GM12878 (cell line): ENCODE measurements at regions not wholly inside any gene's neighbourhood (a gene's known extent, or its start where the extent isn't known, plus 50 kb on each side); places are given as distances from the start of the nearest gene placed in this dataset.

ENCODE experiments used
- BCLAF1 ChIP-seq: fragments of 450-650 bp; IDR thresholded peaks from 2 replicates; pipeline ENCODE4 v1.6.1; 2017; ENCODE audit warnings: antibody characterized with exemption, mild to moderate bottlenecking, moderate library complexity
- CTCF ChIP-seq, 3 experiments: IDR thresholded peaks in 2 of 3; conservative IDR thresholded peaks in 1 of 3; 2 replicates each; pipeline ENCODE4 v1.5.1; 2011; ENCODE audit warnings: low read depth in 3 of 3, low read length in 3 of 3, mild to moderate bottlenecking in 3 of 3, control low read depth in 2 of 3, moderate library complexity in 2 of 3, inconsistent platforms in 1 of 3, mixed read lengths in 1 of 3; ENCODE audit not compliant: control insufficient read depth in 2 of 3, insufficient read depth in 1 of 3; ENCODE audit errors: extremely low read depth in 1 of 3
- HCFC1 ChIP-seq: fragments of 150-350 bp; IDR thresholded peaks from 2 replicates; pipeline ENCODE4 v1.6.1; 2014; ENCODE audit warnings: low read length
- POLR2AphosphoS5 ChIP-seq: IDR thresholded peaks from 2 replicates; pipeline ENCODE4 v1.6.1; 2011; ENCODE audit warnings: mild to moderate bottlenecking, low read length, inconsistent platforms
- STAT1 ChIP-seq: fragments of 450-650 bp; conservative IDR thresholded peaks from 2 replicates; pipeline ENCODE4 v1.6.1; 2014; ENCODE audit warnings: antibody characterized with exemption, mild to moderate bottlenecking
- TAF1 ChIP-seq: IDR thresholded peaks from 2 replicates; pipeline ENCODE4 v1.6.1; 2011; ENCODE audit warnings: mild to moderate bottlenecking, low read depth, low read length, borderline replicate concordance
- TCF7 ChIP-seq: IDR thresholded peaks from 2 replicates; pipeline ENCODE4 v1.6.1; 2014; ENCODE audit warnings: antibody characterized with exemption, borderline replicate concordance
- TF ChIP-seq, protein P1 (sequence below): IDR thresholded peaks from 2 replicates; pipeline ENCODE4 v1.6.1; 2011; ENCODE audit warnings: mild to moderate bottlenecking, low read depth, low read length, moderate library complexity; ENCODE audit not compliant: insufficient replicate concordance
- TF ChIP-seq, protein P2 (sequence below): IDR thresholded peaks from 2 replicates; pipeline ENCODE4 v1.6.1; 2011; ENCODE audit warnings: low read depth, low read length, improper control_type of control experiment, borderline replicate concordance

DNA sequence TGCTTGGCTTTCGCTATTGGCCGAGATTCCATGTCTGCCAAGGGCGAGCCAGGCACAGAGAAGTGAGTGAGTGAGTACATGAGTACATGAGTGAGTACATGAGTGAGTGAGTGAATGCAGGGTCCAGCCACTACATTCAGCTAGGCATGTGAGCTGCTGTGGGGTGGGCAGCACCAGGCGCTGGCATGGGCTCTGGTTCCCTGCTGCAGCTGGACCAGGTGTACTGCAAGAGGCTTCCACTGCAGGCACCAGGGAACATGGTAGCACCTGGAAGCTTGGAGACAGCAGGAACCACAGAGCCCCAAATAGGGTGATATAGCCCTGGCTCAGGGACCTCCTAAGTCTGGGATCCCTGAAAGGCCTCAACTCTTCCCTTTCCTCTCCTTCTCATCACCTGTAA, 330.2 kb downstream of the USP25 start:
- no peak for TF ChIP-seq CTCF (IDR thresholded peaks at IDR 0.05 in 2 of 3, conservative IDR thresholded peaks at IDR 0.05 in 1 of 3; ENCODE audit: control insufficient read depth in 2 of 3, extremely low read depth in 1 of 3, insufficient read depth in 1 of 3, low read depth in 3 of 3, low read length in 3 of 3)
- TF ChIP-seq, protein P1, sequence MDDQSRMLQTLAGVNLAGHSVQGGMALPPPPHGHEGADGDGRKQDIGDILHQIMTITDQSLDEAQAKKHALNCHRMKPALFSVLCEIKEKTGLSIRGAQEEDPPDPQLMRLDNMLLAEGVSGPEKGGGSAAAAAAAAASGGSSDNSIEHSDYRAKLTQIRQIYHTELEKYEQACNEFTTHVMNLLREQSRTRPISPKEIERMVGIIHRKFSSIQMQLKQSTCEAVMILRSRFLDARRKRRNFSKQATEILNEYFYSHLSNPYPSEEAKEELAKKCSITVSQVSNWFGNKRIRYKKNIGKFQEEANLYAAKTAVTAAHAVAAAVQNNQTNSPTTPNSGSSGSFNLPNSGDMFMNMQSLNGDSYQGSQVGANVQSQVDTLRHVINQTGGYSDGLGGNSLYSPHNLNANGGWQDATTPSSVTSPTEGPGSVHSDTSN: no peak
- no peak for TF ChIP-seq HCFC1
- TF ChIP-seq BCLAF1: no peak
- no peak for TF ChIP-seq POLR2AphosphoS5
- no peak for TF ChIP-seq TCF7
- no peak for TF ChIP-seq TAF1
- no peak for TF ChIP-seq STAT1
- TF ChIP-seq, protein P2, sequence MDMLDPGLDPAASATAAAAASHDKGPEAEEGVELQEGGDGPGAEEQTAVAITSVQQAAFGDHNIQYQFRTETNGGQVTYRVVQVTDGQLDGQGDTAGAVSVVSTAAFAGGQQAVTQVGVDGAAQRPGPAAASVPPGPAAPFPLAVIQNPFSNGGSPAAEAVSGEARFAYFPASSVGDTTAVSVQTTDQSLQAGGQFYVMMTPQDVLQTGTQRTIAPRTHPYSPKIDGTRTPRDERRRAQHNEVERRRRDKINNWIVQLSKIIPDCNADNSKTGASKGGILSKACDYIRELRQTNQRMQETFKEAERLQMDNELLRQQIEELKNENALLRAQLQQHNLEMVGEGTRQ: no peak
